GM12878 (cell line): ENCODE measurements at regions not wholly inside any gene's neighbourhood (a gene's known extent, or its start where the extent isn't known, plus 50 kb on each side); places are given as distances from the start of the nearest gene placed in this dataset.

ENCODE experiments used
- ATAC-seq: fragments of 200-7000 bp; cut with Tn5 transposase; 3 replicates; pipeline ENCODE4 v1.9.1; 2020; ENCODE audit warnings: mild to moderate bottlenecking, moderate library complexity
- BruUV-seq: library from RNA; stranded (reverse); fragments of 400-500 nt; replicated peaks from 2 replicates; lab custom pipeline; 2021; lab: Mats Ljungman, UMichigan
- CTCF ChIA-PET: fragments of 300-600 bp; sonication (Branson Sonifier 250); formaldehyde crosslinking; extraction: SDS; loops from one replicate; lab custom pipeline; 2021; ENCODE audit warnings: inconsistent platforms; lab: Yijun Ruan, JAX
- POLR2A ChIA-PET: fragments of 350-600 bp; formaldehyde crosslinking; extraction: SDS; loops from one replicate; lab custom pipeline; 2021; ENCODE audit warnings: inconsistent platforms; lab: Charles Lee
- RAD21 ChIA-PET: fragments of 300-600 bp; sonication (Branson Sonifier 250); formaldehyde crosslinking; loops from one replicate; lab custom pipeline; 2023; ENCODE audit warnings: antibody characterized with exemption; ENCODE audit not compliant: unreplicated experiment; lab: Charles Lee
- SMC1A ChIA-PET: fragments of 300-600 bp; sonication (Branson Sonifier 250); formaldehyde crosslinking; loops from one replicate; lab custom pipeline; 2023; ENCODE audit not compliant: unreplicated experiment, uncharacterized antibody; lab: Charles Lee
- DNase-seq: peaks from one replicate; pipeline ENCODE4 v3.0.0-alpha.2; 2011; ENCODE audit warnings: low read depth, low spot score
- FAIRE-seq: peaks from 3 replicates; lab custom pipeline; 2011; peaks lifted over from hg19 to GRCh38; lab: Jason Lieb, UNC
- H2AFZ ChIP-seq: 2 replicates; pipeline ENCODE4 v1.6.0; 2011; ENCODE audit warnings: low read depth, low read length, control low read depth; ENCODE audit not compliant: control insufficient read depth
- H3K27ac ChIP-seq: 2 replicates; pipeline ENCODE4 v1.5.1; 2011; ENCODE audit warnings: control low read depth; ENCODE audit not compliant: control insufficient read depth, insufficient read depth
- H3K27me3 ChIP-seq, 2 experiments: replicated peaks in 1 of 2; 2 replicates each; pipeline versions ENCODE4 v1.6.0 to v1.6.1; 2011; ENCODE audit warnings: low read length in 1 of 2; ENCODE audit not compliant: control insufficient read depth in 2 of 2, insufficient read depth in 2 of 2
- H3K36me3 ChIP-seq, 2 experiments: 2 replicates each; pipeline ENCODE4 v1.5.1; 2011; ENCODE audit warnings: low read length in 1 of 2; ENCODE audit not compliant: control insufficient read depth in 2 of 2, insufficient read depth in 2 of 2
- H3K4me1 ChIP-seq: 2 replicates; pipeline ENCODE4 v1.6.1; 2011; ENCODE audit warnings: mild to moderate bottlenecking, low read length, moderate library complexity, mixed read lengths; ENCODE audit not compliant: control insufficient read depth, insufficient read depth
- H3K4me2 ChIP-seq: 2 replicates; pipeline ENCODE4 v1.6.0; 2011; ENCODE audit warnings: control low read depth; ENCODE audit not compliant: control insufficient read depth, insufficient read depth
- H3K4me3 ChIP-seq: fragments of 200-600 bp; sonication (generic); 2 replicates; pipeline ENCODE4 v1.5.1; 2016
- H3K79me2 ChIP-seq: 2 replicates; pipeline ENCODE4 v1.6.0; 2011; ENCODE audit warnings: low read length; ENCODE audit not compliant: control insufficient read depth, insufficient read depth
- H3K9ac ChIP-seq: 2 replicates; pipeline ENCODE4 v1.8.0; 2011; ENCODE audit warnings: low read length, control low read depth, mixed read lengths; ENCODE audit not compliant: control insufficient read depth, insufficient read depth
- H3K9me3 ChIP-seq: replicated peaks from 3 replicates; pipeline ENCODE4 v1.5.1; 2011; ENCODE audit warnings: mild to moderate bottlenecking, low read length; ENCODE audit not compliant: control insufficient read depth, insufficient read depth
- H4K20me1 ChIP-seq: 2 replicates; pipeline ENCODE4 v1.6.0; 2011; ENCODE audit not compliant: control insufficient read depth, insufficient read depth
- CHD4 ChIP-seq: fragments of 200-600 bp; sonication (generic); IDR thresholded peaks from 2 replicates; pipeline ENCODE4 v1.6.1; 2016; ENCODE audit warnings: mild to moderate bottlenecking
- HDAC2 ChIP-seq: fragments of 200-600 bp; sonication (generic); IDR thresholded peaks from 2 replicates; pipeline ENCODE4 v1.6.1; 2017
- MLLT1 ChIP-seq: fragments of 450-650 bp; IDR thresholded peaks from 2 replicates; pipeline ENCODE4 v1.6.1; 2016; ENCODE audit warnings: mild to moderate bottlenecking
- MYB ChIP-seq: fragments of 150-350 bp; IDR thresholded peaks from 2 replicates; pipeline ENCODE4 v1.6.1; 2014; ENCODE audit warnings: mild to moderate bottlenecking, low read depth, low read length, borderline replicate concordance
- PAX5 ChIP-seq: IDR thresholded peaks from 2 replicates; pipeline ENCODE4 v1.6.1; 2011; ENCODE audit warnings: low read depth, low read length, borderline replicate concordance
- RELA ChIP-seq: fragments of 450-650 bp; IDR thresholded peaks from 2 replicates; pipeline ENCODE4 v1.8.0; 2014; ENCODE audit warnings: borderline replicate concordance; ENCODE audit not compliant: partially characterized antibody
- SMC3 ChIP-seq: IDR thresholded peaks from 2 replicates; pipeline ENCODE4 v1.6.1; 2011; ENCODE audit warnings: low read length, improper control_type of control experiment, borderline replicate concordance
- SP1 ChIP-seq: IDR thresholded peaks from one replicate; pipeline ENCODE4 v1.6.1; 2011; ENCODE audit warnings: low read depth, low read length
- SPI1 ChIP-seq: IDR thresholded peaks from 2 replicates; pipeline ENCODE4 v1.6.1; 2011; ENCODE audit warnings: low read depth, mild to moderate bottlenecking, low read length, moderate library complexity, borderline replicate concordance; ENCODE audit not compliant: insufficient read depth
- USF1 ChIP-seq: IDR thresholded peaks from 2 replicates; pipeline ENCODE4 v1.6.1; 2011; ENCODE audit warnings: borderline replicate concordance, low read depth, mild to moderate bottlenecking, moderate library complexity, mixed read lengths, low read length; ENCODE audit not compliant: insufficient read depth; ENCODE audit errors: extremely low read length
- ZNF274 ChIP-seq: IDR thresholded peaks from one replicate; pipeline ENCODE4 v1.8.0; 2011; ENCODE audit not compliant: insufficient read length, insufficient read depth
- WGBS: methylation state at CpG from one replicate; pipeline ENCODE4 v1.1.6; 2016; ENCODE audit warnings: low lambda C conversion rate; ENCODE audit not compliant: insufficient replicate concordance, insufficient coverage; ENCODE audit errors: missing lambda C conversion rate; 5-methylcytosine and 5-hydroxymethylcytosine counted together
- in situ Hi-C: fragments of 300-500 bp; cut with MboI; formaldehyde crosslinking; loops from 9 replicates; pipeline ENCODE4 v1.14.3; 2018; ENCODE audit warnings: mixed read lengths
- intact Hi-C: fragments of 100-400 bp; cut with micrococcal nuclease; formaldehyde crosslinking; loops from one replicate; pipeline ENCODE4 v1.14.2; 2022; ENCODE audit not compliant: unreplicated experiment
- TF ChIP-seq, protein P1 (sequence below), 3 experiments: IDR thresholded peaks in 2 of 3; conservative IDR thresholded peaks in 1 of 3; 2 replicates each; pipeline ENCODE4 v1.5.1; 2011; ENCODE audit warnings: low read depth in 3 of 3, low read length in 3 of 3, mild to moderate bottlenecking in 3 of 3, control low read depth in 2 of 3, moderate library complexity in 2 of 3, inconsistent platforms in 1 of 3, mixed read lengths in 1 of 3; ENCODE audit not compliant: control insufficient read depth in 2 of 3, insufficient read depth in 1 of 3; ENCODE audit errors: extremely low read depth in 1 of 3
- TF ChIP-seq, protein P2 (sequence below): fragments of 450-650 bp; IDR thresholded peaks from 2 replicates; pipeline ENCODE4 v1.6.1; 2018; ENCODE audit warnings: mild to moderate bottlenecking, low read depth, moderate library complexity; ENCODE audit not compliant: partially characterized antibody
- TF ChIP-seq, protein P3 (sequence below): fragments of 450-650 bp; IDR thresholded peaks from 2 replicates; pipeline ENCODE4 v1.6.1; 2017; ENCODE audit warnings: low read depth, mild to moderate bottlenecking, moderate library complexity

GRCh38 chr2:153027533-153027932 is 309.1 kb downstream of the ARL6IP6 start:
- RAD21 ChIA-PET: no interaction called here
- Histone ChIP-seq H3K4me1 (no peaks in the 10 kb centered on the region), H2AFZ (no peak overlapping the region), H3K79me2 (no peaks in the 10 kb centered on the region), H3K27me3 (no peaks in the 10 kb centered on the region), H3K9ac (no peak overlapping the region), H3K27ac (no peak overlapping the region), H3K9me3 (no peaks in the 10 kb centered on the region), H3K4me2 (no peak overlapping the region), H4K20me1 (no peaks in the 10 kb centered on the region), H3K36me3 (no peaks in the 10 kb centered on the region), H3K4me3 (no peak overlapping the region)
- POLR2A ChIA-PET: no interaction called here
- intact Hi-C loops (no loop called here), in situ Hi-C loops (no loop called here)
- ATAC-seq (no peak), FAIRE-seq (no peak), DNase-seq (no peak)
- SMC1A ChIA-PET: no interaction called here
- CTCF ChIA-PET: no interaction called here
- 26% methylated on average over 1 of the region's 1 CpG for WGBS
- no TSS peak for BruUV-seq
- TF ChIP-seq HDAC2 (no peak), RELA (no peak), ZNF274 (no peak), SMC3 (no peak), CHD4 (no peak), USF1 (no peak), MYB (no peak), SP1 (no peak), PAX5 (no peak), SPI1 (no peak), MLLT1 (no peak)
- TF ChIP-seq, protein P1, sequence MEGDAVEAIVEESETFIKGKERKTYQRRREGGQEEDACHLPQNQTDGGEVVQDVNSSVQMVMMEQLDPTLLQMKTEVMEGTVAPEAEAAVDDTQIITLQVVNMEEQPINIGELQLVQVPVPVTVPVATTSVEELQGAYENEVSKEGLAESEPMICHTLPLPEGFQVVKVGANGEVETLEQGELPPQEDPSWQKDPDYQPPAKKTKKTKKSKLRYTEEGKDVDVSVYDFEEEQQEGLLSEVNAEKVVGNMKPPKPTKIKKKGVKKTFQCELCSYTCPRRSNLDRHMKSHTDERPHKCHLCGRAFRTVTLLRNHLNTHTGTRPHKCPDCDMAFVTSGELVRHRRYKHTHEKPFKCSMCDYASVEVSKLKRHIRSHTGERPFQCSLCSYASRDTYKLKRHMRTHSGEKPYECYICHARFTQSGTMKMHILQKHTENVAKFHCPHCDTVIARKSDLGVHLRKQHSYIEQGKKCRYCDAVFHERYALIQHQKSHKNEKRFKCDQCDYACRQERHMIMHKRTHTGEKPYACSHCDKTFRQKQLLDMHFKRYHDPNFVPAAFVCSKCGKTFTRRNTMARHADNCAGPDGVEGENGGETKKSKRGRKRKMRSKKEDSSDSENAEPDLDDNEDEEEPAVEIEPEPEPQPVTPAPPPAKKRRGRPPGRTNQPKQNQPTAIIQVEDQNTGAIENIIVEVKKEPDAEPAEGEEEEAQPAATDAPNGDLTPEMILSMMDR (IDR thresholded peaks at IDR 0.05 in 2 of 3, conservative IDR thresholded peaks at IDR 0.05 in 1 of 3; ENCODE audit: control insufficient read depth in 2 of 3, extremely low read depth in 1 of 3, insufficient read depth in 1 of 3, low read depth in 3 of 3, low read length in 3 of 3): no peak
- TF ChIP-seq, protein P2, sequence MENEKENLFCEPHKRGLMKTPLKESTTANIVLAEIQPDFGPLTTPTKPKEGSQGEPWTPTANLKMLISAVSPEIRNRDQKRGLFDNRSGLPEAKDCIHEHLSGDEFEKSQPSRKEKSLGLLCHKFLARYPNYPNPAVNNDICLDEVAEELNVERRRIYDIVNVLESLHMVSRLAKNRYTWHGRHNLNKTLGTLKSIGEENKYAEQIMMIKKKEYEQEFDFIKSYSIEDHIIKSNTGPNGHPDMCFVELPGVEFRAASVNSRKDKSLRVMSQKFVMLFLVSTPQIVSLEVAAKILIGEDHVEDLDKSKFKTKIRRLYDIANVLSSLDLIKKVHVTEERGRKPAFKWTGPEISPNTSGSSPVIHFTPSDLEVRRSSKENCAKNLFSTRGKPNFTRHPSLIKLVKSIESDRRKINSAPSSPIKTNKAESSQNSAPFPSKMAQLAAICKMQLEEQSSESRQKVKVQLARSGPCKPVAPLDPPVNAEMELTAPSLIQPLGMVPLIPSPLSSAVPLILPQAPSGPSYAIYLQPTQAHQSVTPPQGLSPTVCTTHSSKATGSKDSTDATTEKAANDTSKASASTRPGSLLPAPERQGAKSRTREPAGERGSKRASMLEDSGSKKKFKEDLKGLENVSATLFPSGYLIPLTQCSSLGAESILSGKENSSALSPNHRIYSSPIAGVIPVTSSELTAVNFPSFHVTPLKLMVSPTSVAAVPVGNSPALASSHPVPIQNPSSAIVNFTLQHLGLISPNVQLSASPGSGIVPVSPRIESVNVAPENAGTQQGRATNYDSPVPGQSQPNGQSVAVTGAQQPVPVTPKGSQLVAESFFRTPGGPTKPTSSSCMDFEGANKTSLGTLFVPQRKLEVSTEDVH: no peak
- TF ChIP-seq, protein P3, sequence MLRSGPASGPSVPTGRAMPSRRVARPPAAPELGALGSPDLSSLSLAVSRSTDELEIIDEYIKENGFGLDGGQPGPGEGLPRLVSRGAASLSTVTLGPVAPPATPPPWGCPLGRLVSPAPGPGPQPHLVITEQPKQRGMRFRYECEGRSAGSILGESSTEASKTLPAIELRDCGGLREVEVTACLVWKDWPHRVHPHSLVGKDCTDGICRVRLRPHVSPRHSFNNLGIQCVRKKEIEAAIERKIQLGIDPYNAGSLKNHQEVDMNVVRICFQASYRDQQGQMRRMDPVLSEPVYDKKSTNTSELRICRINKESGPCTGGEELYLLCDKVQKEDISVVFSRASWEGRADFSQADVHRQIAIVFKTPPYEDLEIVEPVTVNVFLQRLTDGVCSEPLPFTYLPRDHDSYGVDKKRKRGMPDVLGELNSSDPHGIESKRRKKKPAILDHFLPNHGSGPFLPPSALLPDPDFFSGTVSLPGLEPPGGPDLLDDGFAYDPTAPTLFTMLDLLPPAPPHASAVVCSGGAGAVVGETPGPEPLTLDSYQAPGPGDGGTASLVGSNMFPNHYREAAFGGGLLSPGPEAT: no peak
